Stimulated activated effector memory CD8-positive, alpha-beta T cell treated with anti-CD3 and anti-CD28 coated beads, Interleukin-12 subunit alpha, Interleukin-12 subunit beta, amount 100 ng/mL, for 72 hours (primary cell): ENCODE measurements at regions not wholly inside any gene's neighbourhood (a gene's known extent, or its start where the extent isn't known, plus 50 kb on each side); places are given as distances from the start of the nearest gene placed in this dataset.
"Not testable (repeated sequence)": the region's sequence is repeated elsewhere in the genome, so short reads cannot be mapped to it uniquely, and the experiment has no call there.

ENCODE experiments used
- ATAC-seq: fragments of 150-1000 bp; cut with Tn5 transposase; 2 replicates; pipeline ENCODE4 v1.10.0; 2021
- DNase-seq, 2 donors: peaks; one replicate each; pipeline ENCODE4 v3.0.0; 2021 to 2022; ENCODE audit warnings: low spot score in 2 of 2
- H3K27ac Mint-ChIP-seq: one replicate; pipeline ENCODE4 v1.8.0; 2022; ENCODE audit warnings: mild to moderate bottlenecking, mixed read lengths
- H3K36me3 Mint-ChIP-seq: one replicate; pipeline ENCODE4 v1.8.0; 2022; ENCODE audit warnings: mild to moderate bottlenecking, mixed read lengths
- H3K4me1 Mint-ChIP-seq: one replicate; pipeline ENCODE4 v1.8.0; 2022; ENCODE audit warnings: mixed read lengths
- H3K4me3 Mint-ChIP-seq: one replicate; pipeline ENCODE4 v1.8.0; 2022; ENCODE audit warnings: mild to moderate bottlenecking, mixed read lengths
- H3K9me3 Mint-ChIP-seq: one replicate; pipeline ENCODE4 v1.8.0; 2022; ENCODE audit warnings: mixed read lengths

- peaks cover 92% of the 10 kb centered on the region for H3K4me1 Mint-ChIP-seq
- peak in 1 of 2 donors; percentile 62 for DNase-seq
- peak overlapping the region; percentile 55 for H3K4me3 Mint-ChIP-seq
- H3K27ac Mint-ChIP-seq: peak overlapping the region; percentile 98
- H3K36me3 Mint-ChIP-seq: peaks cover 99% of the 10 kb centered on the region
- ATAC-seq: peak; percentile 14
- not testable (repeated sequence) for H3K9me3 Mint-ChIP-seq
Measured at GRCh38 chr16:21511315-21512210, 87.8 kb upstream of the METTL9 start.

GRCh38 chr16:21512280-21513192 lies 86.8 kb upstream of the METTL9 start:
- Mint-ChIP-seq H3K27ac (peak overlapping the region; percentile 98), H3K36me3 (peaks cover 99% of the 10 kb centered on the region), H3K4me1 (peaks cover 83% of the 10 kb centered on the region)
- not testable (repeated sequence) for DNase-seq, H3K9me3 Mint-ChIP-seq, ATAC-seq, H3K4me3 Mint-ChIP-seq

- Mint-ChIP-seq H3K4me3 (peak overlapping the region; percentile 97), H3K4me1 (peaks cover 80% of the 10 kb centered on the region), H3K36me3 (peaks cover 99% of the 10 kb centered on the region), H3K27ac (peak overlapping the region; percentile 98)
- ATAC-seq, H3K9me3 Mint-ChIP-seq, DNase-seq: not testable (repeated sequence)
Measured at GRCh38 chr16:21513337-21513741, 86.0 kb upstream of the METTL9 start.

GRCh38 chr16:21513812-21514473 lies 85.4 kb upstream of the METTL9 start:
- H3K36me3 Mint-ChIP-seq: peaks cover 99% of the 10 kb centered on the region
- DNase-seq, ATAC-seq, H3K9me3 Mint-ChIP-seq: not testable (repeated sequence)
- H3K4me3 Mint-ChIP-seq: peak overlapping the region; percentile 97
- H3K27ac Mint-ChIP-seq: peak overlapping the region; percentile 98
- peaks cover 78% of the 10 kb centered on the region for H3K4me1 Mint-ChIP-seq

- H3K9me3 Mint-ChIP-seq, DNase-seq, ATAC-seq: not testable (repeated sequence)
- peak overlapping the region; percentile 98 for H3K27ac Mint-ChIP-seq
- H3K36me3 Mint-ChIP-seq: peaks cover 99% of the 10 kb centered on the region
- H3K4me3 Mint-ChIP-seq: peak overlapping the region; percentile 97
- peaks cover 78% of the 10 kb centered on the region for H3K4me1 Mint-ChIP-seq
Measured at GRCh38 chr16:21514474-21514840, 84.9 kb upstream of the METTL9 start.

GRCh38 chr16:21516705-21517040 lies 82.7 kb upstream of the METTL9 start:
- ATAC-seq, DNase-seq, H3K9me3 Mint-ChIP-seq: not testable (repeated sequence)
- Mint-ChIP-seq H3K4me1 (peaks cover 58% of the 10 kb centered on the region), H3K27ac (peak overlapping the region; percentile 79), H3K36me3 (peaks cover 86% of the 10 kb centered on the region), H3K4me3 (peak overlapping the region; percentile 97)

GRCh38 chr16:21517263-21517662 lies 82.1 kb upstream of the METTL9 start:
- Mint-ChIP-seq H3K36me3 (peaks cover 80% of the 10 kb centered on the region), H3K4me3 (peak overlapping the region; percentile 97), H3K4me1 (peaks cover 52% of the 10 kb centered on the region), H3K27ac (peak overlapping the region; percentile 100)
- not testable (repeated sequence) for H3K9me3 Mint-ChIP-seq, ATAC-seq
- peak in 1 of 2 donors; percentile 70 for DNase-seq

- H3K9me3 Mint-ChIP-seq: not testable (repeated sequence)
- peak; percentile 74 for ATAC-seq
- DNase-seq: peak in 1 of 2 donors; percentile 88
- Mint-ChIP-seq H3K4me3 (peak overlapping the region; percentile 97), H3K4me1 (peaks cover 30% of the 10 kb centered on the region), H3K27ac (peak overlapping the region; percentile 100), H3K36me3 (peaks cover 58% of the 10 kb centered on the region)
Measured at GRCh38 chr16:21519361-21520133, 79.8 kb upstream of the METTL9 start.

GRCh38 chr16:21520134-21521047 lies 79.0 kb upstream of the METTL9 start:
- Mint-ChIP-seq H3K4me3 (peak overlapping the region; percentile 97), H3K27ac (peak overlapping the region; percentile 100), H3K36me3 (peaks cover 49% of the 10 kb centered on the region), H3K4me1 (peaks cover 25% of the 10 kb centered on the region)
- not testable (repeated sequence) for H3K9me3 Mint-ChIP-seq
- ATAC-seq (peak; percentile 79), DNase-seq (peak; percentile 100)

- Mint-ChIP-seq H3K27ac (peak overlapping the region; percentile 100), H3K36me3 (peaks cover 43% of the 10 kb centered on the region), H3K4me1 (peaks cover 18% of the 10 kb centered on the region), H3K4me3 (peak overlapping the region; percentile 97)
- ATAC-seq, DNase-seq, H3K9me3 Mint-ChIP-seq: not testable (repeated sequence)
Measured at GRCh38 chr16:21521048-21521389, 78.4 kb upstream of the METTL9 start.

GRCh38 chr16:21521390-21522143 lies 77.8 kb upstream of the METTL9 start:
- Mint-ChIP-seq H3K4me1 (peaks cover 16% of the 10 kb centered on the region), H3K36me3 (peaks cover 37% of the 10 kb centered on the region), H3K4me3 (peak overlapping the region; percentile 97)
- ATAC-seq, H3K27ac Mint-ChIP-seq, DNase-seq, H3K9me3 Mint-ChIP-seq: not testable (repeated sequence)

- not testable (repeated sequence) for H3K9me3 Mint-ChIP-seq, H3K27ac Mint-ChIP-seq, DNase-seq, H3K4me3 Mint-ChIP-seq, ATAC-seq
- H3K4me1 Mint-ChIP-seq: peaks cover 16% of the 10 kb centered on the region
- H3K36me3 Mint-ChIP-seq: peaks cover 25% of the 10 kb centered on the region
Measured at GRCh38 chr16:21522846-21523245, 76.5 kb upstream of the METTL9 start.
